ENCODE measurements at regions not wholly inside any gene's neighbourhood (a gene's known extent, or its start where the extent isn't known, plus 50 kb on each side); places are given as distances from the start of the nearest gene placed in this dataset.

DNA sequence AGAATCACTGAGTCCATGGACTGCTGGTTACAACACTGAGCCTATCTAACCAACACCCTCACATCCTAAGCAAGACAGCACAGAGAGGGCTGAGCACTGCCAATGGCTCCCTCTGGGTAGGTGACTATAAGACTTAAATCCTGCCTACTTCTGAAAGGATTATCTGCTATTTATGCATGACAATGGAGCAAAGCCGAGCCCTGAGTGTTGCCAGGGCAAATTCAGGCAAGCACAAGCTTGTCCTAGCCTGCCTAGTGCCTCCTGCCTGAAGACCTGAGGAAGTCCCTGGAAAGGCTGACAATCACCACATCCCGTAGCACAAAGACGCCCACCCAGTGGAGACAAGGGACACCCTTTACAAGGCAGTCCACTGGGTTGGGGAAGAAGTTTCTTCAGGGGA lies 129.7 kb downstream of the OSR1 start:
- Mint-ChIP-seq H3K4me1 (no peaks in the 10 kb centered on the region), H3K4me3 (no peak overlapping the region), H3K27me3 (no peaks in the 10 kb centered on the region), H3K36me3 (ENCODE audit: insufficient read depth) (no peaks in the 10 kb centered on the region), H3K27ac (ENCODE audit: low read depth) (no peak overlapping the region), H3K9me3 (no peaks in the 10 kb centered on the region)
- ATAC-seq (replicated peaks; ENCODE audit: extremely low read depth, poor library complexity, severe bottlenecking) (no peak), DNase-seq (ENCODE audit: low spot score in 2 of 2) (no peak)

DNA sequence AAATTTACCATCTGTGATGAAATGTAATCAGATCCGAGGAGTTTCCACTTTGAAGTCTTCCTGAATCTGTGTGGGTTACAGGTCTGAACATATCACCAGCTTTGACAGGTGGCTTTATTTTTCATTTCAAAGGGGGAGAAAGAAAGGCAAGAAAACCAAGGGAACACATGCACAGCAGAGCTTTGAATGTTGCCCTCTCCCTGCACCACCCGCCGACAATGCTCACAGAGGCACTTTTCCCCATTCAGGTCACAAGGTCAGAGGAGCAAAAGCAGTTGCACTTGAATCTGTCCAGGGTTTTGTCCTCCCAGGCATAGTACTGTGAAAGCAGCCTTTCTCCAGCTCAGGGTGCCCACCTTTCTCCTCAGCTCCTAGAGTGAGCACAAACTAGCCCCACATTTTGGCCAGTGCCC lies 130.2 kb downstream of the OSR1 start:
- DNase-seq (ENCODE audit: low spot score in 2 of 2) = no peak
- Mint-ChIP-seq H3K9me3 (no peaks in the 10 kb centered on the region), H3K36me3 (ENCODE audit: insufficient read depth) (no peaks in the 10 kb centered on the region), H3K4me3 (no peak overlapping the region), H3K27ac (ENCODE audit: low read depth) (no peak overlapping the region), H3K4me1 (no peaks in the 10 kb centered on the region), H3K27me3 (no peaks in the 10 kb centered on the region)
- ATAC-seq (replicated peaks; ENCODE audit: extremely low read depth, poor library complexity, severe bottlenecking) = no peak

DNA sequence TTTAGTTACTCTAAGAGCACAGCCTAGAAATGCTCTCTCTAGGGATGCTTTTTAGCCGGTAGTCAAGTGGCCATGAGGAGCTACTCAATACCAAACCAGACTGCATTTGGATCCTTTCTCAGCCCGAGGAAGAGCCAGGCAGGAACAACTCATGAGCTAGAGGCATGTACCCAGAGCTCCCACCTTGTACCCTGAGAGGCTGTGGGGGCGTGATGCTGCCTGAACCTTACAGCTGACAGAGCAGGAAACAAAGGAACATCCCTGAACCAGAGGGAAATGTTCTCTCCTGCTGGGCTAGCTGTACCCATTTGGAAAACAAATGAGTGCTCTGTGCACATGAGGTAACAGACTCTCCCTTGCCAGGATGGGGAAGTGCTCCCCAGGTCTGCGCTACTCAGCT lies 131.6 kb downstream of the OSR1 start:
- DNase-seq (ENCODE audit: low spot score in 2 of 2) = no peak
- Mint-ChIP-seq H3K36me3 (ENCODE audit: insufficient read depth) (no peaks in the 10 kb centered on the region), H3K27me3 (no peaks in the 10 kb centered on the region), H3K9me3 (no peaks in the 10 kb centered on the region), H3K27ac (ENCODE audit: low read depth) (no peak overlapping the region), H3K4me3 (no peak overlapping the region), H3K4me1 (no peaks in the 10 kb centered on the region)
- ATAC-seq (replicated peaks; ENCODE audit: extremely low read depth, poor library complexity, severe bottlenecking) = no peak

GRCh38 chr2:19226386-19226785 lies 132.0 kb downstream of the OSR1 start:
- Mint-ChIP-seq H3K9me3 (no peaks in the 10 kb centered on the region), H3K27me3 (no peaks in the 10 kb centered on the region), H3K27ac (ENCODE audit: low read depth) (no peak overlapping the region), H3K4me1 (no peaks in the 10 kb centered on the region), H3K36me3 (ENCODE audit: insufficient read depth) (no peaks in the 10 kb centered on the region), H3K4me3 (no peak overlapping the region)
- ATAC-seq (replicated peaks; ENCODE audit: extremely low read depth, poor library complexity, severe bottlenecking) (no peak), DNase-seq (ENCODE audit: low spot score in 2 of 2) (no peak)

GRCh38 chr2:19225931-19226330 lies 132.5 kb downstream of the OSR1 start:
- Mint-ChIP-seq H3K36me3 (ENCODE audit: insufficient read depth) (no peaks in the 10 kb centered on the region), H3K9me3 (no peaks in the 10 kb centered on the region), H3K4me3 (no peak overlapping the region), H3K4me1 (no peaks in the 10 kb centered on the region), H3K27me3 (no peaks in the 10 kb centered on the region), H3K27ac (ENCODE audit: low read depth) (no peak overlapping the region)
- ATAC-seq (replicated peaks; ENCODE audit: extremely low read depth, poor library complexity, severe bottlenecking) (no peak), DNase-seq (ENCODE audit: low spot score in 2 of 2) (no peak)

DNA sequence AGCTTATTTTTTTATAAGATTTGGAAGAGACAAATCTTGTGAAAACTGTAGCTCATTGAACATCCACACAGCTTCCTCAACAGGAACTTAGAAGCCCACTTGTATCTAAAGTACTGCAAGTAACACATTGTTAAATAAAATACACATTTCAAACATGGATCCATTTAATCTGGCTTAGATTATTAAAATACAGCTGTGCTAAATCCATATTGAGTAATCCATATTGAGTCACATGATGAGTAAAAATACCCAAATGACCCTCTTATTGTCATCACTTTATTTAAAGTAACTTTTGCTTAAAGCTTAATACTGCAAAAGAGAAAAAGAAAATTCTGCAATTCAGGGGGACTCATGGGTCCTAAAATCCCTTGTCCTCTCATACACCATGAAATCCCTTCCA lies 133.3 kb downstream of the OSR1 start:
- H3K4me1 Mint-ChIP-seq = no peaks in the 10 kb centered on the region
- H3K27me3 Mint-ChIP-seq = no peaks in the 10 kb centered on the region
- ATAC-seq (replicated peaks; ENCODE audit: extremely low read depth, poor library complexity, severe bottlenecking) (no peak), DNase-seq (ENCODE audit: low spot score in 2 of 2) (no peak)
- H3K9me3 Mint-ChIP-seq = no peaks in the 10 kb centered on the region
- H3K36me3 Mint-ChIP-seq (ENCODE audit: insufficient read depth) = no peaks in the 10 kb centered on the region
- no peak overlapping the region for H3K27ac Mint-ChIP-seq (ENCODE audit: low read depth)
- H3K4me3 Mint-ChIP-seq = no peak overlapping the region

GRCh38 chr2:19224486-19224885 lies 133.9 kb downstream of the OSR1 start:
- Mint-ChIP-seq H3K4me1 (no peaks in the 10 kb centered on the region), H3K36me3 (ENCODE audit: insufficient read depth) (no peaks in the 10 kb centered on the region), H3K9me3 (no peaks in the 10 kb centered on the region), H3K27ac (ENCODE audit: low read depth) (no peak overlapping the region), H3K27me3 (no peaks in the 10 kb centered on the region), H3K4me3 (no peak overlapping the region)
- DNase-seq (ENCODE audit: low spot score in 2 of 2) = no peak
- ATAC-seq (replicated peaks; ENCODE audit: extremely low read depth, poor library complexity, severe bottlenecking) = no peak

DNA sequence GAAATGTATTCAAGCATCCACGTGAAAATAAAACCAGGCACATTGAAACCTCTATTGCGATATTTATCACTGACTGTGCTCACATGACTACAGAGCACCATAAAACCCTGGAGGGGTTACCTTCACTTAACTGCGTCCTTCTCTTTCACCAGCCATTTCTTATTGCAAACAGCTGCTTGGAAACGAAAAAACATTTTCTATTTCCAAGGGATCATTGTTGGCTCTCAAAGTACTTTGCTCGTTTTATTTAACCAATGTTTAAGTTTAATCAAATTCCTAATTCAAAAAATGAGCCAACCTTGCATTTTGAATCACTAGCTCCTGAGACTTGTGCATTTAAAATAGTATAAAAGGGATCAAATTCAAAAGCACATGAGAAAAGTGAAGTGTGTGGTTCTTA lies 134.4 kb downstream of the OSR1 start:
- Mint-ChIP-seq H3K9me3 (no peaks in the 10 kb centered on the region), H3K27ac (ENCODE audit: low read depth) (no peak overlapping the region), H3K4me3 (no peak overlapping the region), H3K27me3 (no peaks in the 10 kb centered on the region), H3K4me1 (no peaks in the 10 kb centered on the region), H3K36me3 (ENCODE audit: insufficient read depth) (no peaks in the 10 kb centered on the region)
- DNase-seq (ENCODE audit: low spot score in 2 of 2) (no peak), ATAC-seq (replicated peaks; ENCODE audit: extremely low read depth, poor library complexity, severe bottlenecking) (no peak)

GRCh38 chr2:19219060-19219459 lies 139.4 kb downstream of the OSR1 start:
- no peaks in the 10 kb centered on the region for H3K4me1 Mint-ChIP-seq
- no peak for ATAC-seq (replicated peaks; ENCODE audit: extremely low read depth, poor library complexity, severe bottlenecking)
- H3K9me3 Mint-ChIP-seq = no peaks in the 10 kb centered on the region
- no peaks in the 10 kb centered on the region for H3K27me3 Mint-ChIP-seq
- no peak overlapping the region for H3K27ac Mint-ChIP-seq (ENCODE audit: low read depth)
- H3K4me3 Mint-ChIP-seq = no peak overlapping the region
- H3K36me3 Mint-ChIP-seq (ENCODE audit: insufficient read depth) = peaks cover 1% of the 10 kb centered on the region
- DNase-seq (ENCODE audit: low spot score in 2 of 2) = no peak

DNA sequence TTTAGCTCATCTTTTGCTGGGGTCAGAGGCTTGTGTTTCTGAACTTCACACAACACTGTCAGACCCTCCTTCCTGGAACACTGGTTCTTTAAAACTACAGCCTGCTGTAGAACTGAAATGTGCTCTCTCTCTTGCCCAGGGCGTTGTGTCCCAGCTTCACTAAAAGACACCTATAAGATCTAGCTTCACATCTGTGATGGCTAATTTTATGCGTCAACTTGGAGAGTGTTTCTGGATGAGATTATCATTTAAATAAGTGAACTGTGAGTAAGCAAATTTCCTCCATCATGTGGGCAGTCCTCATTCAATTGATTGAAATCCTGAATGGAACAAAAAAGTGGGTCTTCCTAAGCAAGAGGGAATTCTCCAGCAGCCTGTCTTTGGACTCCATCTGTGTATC lies 140.3 kb downstream of the OSR1 start:
- Mint-ChIP-seq H3K27me3 (no peaks in the 10 kb centered on the region), H3K4me1 (no peaks in the 10 kb centered on the region), H3K4me3 (no peak overlapping the region), H3K9me3 (no peaks in the 10 kb centered on the region), H3K27ac (ENCODE audit: low read depth) (no peak overlapping the region), H3K36me3 (ENCODE audit: insufficient read depth) (peaks cover 1% of the 10 kb centered on the region)
- DNase-seq (ENCODE audit: low spot score in 2 of 2) (no peak), ATAC-seq (replicated peaks; ENCODE audit: extremely low read depth, poor library complexity, severe bottlenecking) (no peak)

DNA sequence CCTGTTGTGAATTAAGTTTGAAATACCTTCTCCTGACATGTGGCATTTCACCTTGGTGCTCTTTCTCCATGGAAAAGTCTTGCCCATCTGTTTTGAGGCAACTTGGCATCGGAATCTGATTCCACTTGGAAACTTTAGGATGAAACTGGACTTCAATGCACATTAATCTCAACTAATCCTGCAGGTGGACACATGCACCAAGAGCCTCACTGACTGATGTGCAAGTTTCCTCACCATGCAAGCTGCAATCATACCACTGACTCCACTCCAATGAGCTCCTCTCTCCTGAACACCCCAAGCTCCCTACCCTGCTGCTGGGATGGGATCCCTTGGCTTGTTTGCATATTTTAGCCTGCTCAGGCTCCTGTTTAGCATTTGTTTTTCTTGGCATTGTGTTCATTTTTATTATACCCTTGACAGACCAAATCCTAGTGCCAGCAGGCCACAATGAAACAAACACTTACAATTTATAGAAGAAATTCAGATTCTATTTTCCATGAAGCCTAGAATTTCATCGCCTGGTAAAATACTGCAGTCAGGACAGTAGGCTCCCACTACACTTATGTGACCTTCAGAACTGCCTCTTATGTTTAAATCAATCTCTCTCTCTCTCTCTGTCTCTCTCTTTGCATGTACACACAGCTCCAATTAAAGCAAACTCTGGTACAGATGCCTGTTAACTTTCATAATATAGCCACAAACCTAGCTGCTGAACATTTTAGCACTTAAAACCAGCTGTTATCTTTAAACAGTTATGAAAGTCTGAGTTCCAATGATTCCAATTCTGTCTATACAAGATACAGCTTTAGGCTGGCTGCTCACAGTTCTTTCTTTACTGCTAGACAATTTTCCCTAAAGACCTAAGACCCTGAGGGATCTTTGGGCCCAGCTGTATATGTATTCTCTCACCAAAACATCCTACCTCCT lies 141.5 kb downstream of the OSR1 start:
- Mint-ChIP-seq H3K4me3 (no peak overlapping the region), H3K4me1 (no peaks in the 10 kb centered on the region), H3K27ac (ENCODE audit: low read depth) (no peak overlapping the region), H3K36me3 (ENCODE audit: insufficient read depth) (peaks cover 1% of the 10 kb centered on the region), H3K27me3 (no peaks in the 10 kb centered on the region), H3K9me3 (no peaks in the 10 kb centered on the region)
- DNase-seq (ENCODE audit: low spot score in 2 of 2) = no peak
- ATAC-seq (replicated peaks; ENCODE audit: extremely low read depth, poor library complexity, severe bottlenecking) = no peak

- H3K36me3 Mint-ChIP-seq (ENCODE audit: insufficient read depth) = peaks cover 1% of the 10 kb centered on the region
- DNase-seq (ENCODE audit: low spot score in 2 of 2) (no peak), ATAC-seq (replicated peaks; ENCODE audit: extremely low read depth, poor library complexity, severe bottlenecking) (no peak)
- H3K27ac Mint-ChIP-seq (ENCODE audit: low read depth) = no peak overlapping the region
- H3K27me3 Mint-ChIP-seq = no peaks in the 10 kb centered on the region
- no peaks in the 10 kb centered on the region for H3K4me1 Mint-ChIP-seq
- no peak overlapping the region for H3K4me3 Mint-ChIP-seq
- no peaks in the 10 kb centered on the region for H3K9me3 Mint-ChIP-seq
Measured at GRCh38 chr2:19216238-19216637, 142.2 kb downstream of the OSR1 start.

- DNase-seq (ENCODE audit: low spot score in 2 of 2) = no peak
- no peaks in the 10 kb centered on the region for H3K9me3 Mint-ChIP-seq
- H3K27me3 Mint-ChIP-seq = no peaks in the 10 kb centered on the region
- no peak overlapping the region for H3K27ac Mint-ChIP-seq (ENCODE audit: low read depth)
- ATAC-seq (replicated peaks; ENCODE audit: extremely low read depth, poor library complexity, severe bottlenecking) = no peak
- H3K36me3 Mint-ChIP-seq (ENCODE audit: insufficient read depth) = peaks cover 1% of the 10 kb centered on the region
- H3K4me3 Mint-ChIP-seq = no peak overlapping the region
- H3K4me1 Mint-ChIP-seq = no peaks in the 10 kb centered on the region
Measured at GRCh38 chr2:19214682-19215391, 143.6 kb downstream of the OSR1 start.

Data from central memory CD8-positive, alpha-beta T cell (primary cell).